Activated B cell treated with CpG ODN at 0.5 μM for 24 hours (primary cell): ENCODE measurements at regions not wholly inside any gene's neighbourhood (a gene's known extent, or its start where the extent isn't known, plus 50 kb on each side); places are given as distances from the start of the nearest gene placed in this dataset.

ENCODE experiments used
- ATAC-seq: fragments of 200-7000 bp; cut with Tn5 transposase; one replicate; pipeline ENCODE4 v1.10.0; 2021; ENCODE audit warnings: low read depth, mild to moderate bottlenecking, moderate library complexity
- CTCF ChIA-PET: fragments of 350-600 bp; sonication (Branson Sonifier 250); formaldehyde crosslinking; loops from one replicate; lab custom pipeline; 2021; ENCODE audit warnings: antibody characterized with exemption; lab: Charles Lee
- POLR2A ChIA-PET: fragments of 350-600 bp; sonication (Branson Sonifier 250); formaldehyde crosslinking; loops from one replicate; lab custom pipeline; 2021; ENCODE audit warnings: antibody characterized with exemption; lab: Charles Lee
- DNase-seq: peaks from one replicate; pipeline ENCODE4 v3.0.0; 2022
- H3K27ac Mint-ChIP-seq: one replicate; pipeline ENCODE4 v1.8.0; 2020; ENCODE audit warnings: mixed read lengths
- H3K27me3 Mint-ChIP-seq: one replicate; pipeline ENCODE4 v1.8.0; 2021; ENCODE audit warnings: mixed read lengths
- H3K36me3 Mint-ChIP-seq: one replicate; pipeline ENCODE4 v1.8.0; 2021; ENCODE audit warnings: low read depth, mixed read lengths
- H3K4me1 Mint-ChIP-seq: one replicate; pipeline ENCODE4 v1.8.0; 2021; ENCODE audit warnings: mixed read lengths
- H3K4me3 Mint-ChIP-seq: one replicate; pipeline ENCODE4 v1.8.0; 2020; ENCODE audit warnings: mild to moderate bottlenecking, mixed read lengths
- H3K9me3 Mint-ChIP-seq: one replicate; pipeline ENCODE4 v1.8.0; 2020; ENCODE audit warnings: mixed read lengths
- CTCF ChIP-seq: fragments of 200-600 bp; IDR thresholded peaks from one replicate; pipeline ENCODE4 v1.8.0; 2022; ENCODE audit warnings: antibody characterized with exemption, mild to moderate bottlenecking
- intact Hi-C: fragments of 100-400 bp; cut with micrococcal nuclease; formaldehyde crosslinking; loops from one replicate; pipeline ENCODE4 v1.15.1; 2024

GRCh38 chr13:107534548-107534947, 680.8 kb downstream of the LIG4 start:
- ChIA-PET POLR2A (no interaction called here), CTCF (no interaction called here)
- ATAC-seq (no peak), DNase-seq (no peak)
- Mint-ChIP-seq H3K4me3 (no peak overlapping the region), H3K4me1 (no peaks in the 10 kb centered on the region), H3K9me3 (peaks cover 2% of the 10 kb centered on the region), H3K27me3 (no peaks in the 10 kb centered on the region), H3K27ac (no peak overlapping the region), H3K36me3 (no peaks in the 10 kb centered on the region)
- TF ChIP-seq CTCF, result no peak
- intact Hi-C loops, result no loop called here

- Mint-ChIP-seq H3K9me3 (peaks cover 2% of the 10 kb centered on the region), H3K4me3 (no peak overlapping the region), H3K27ac (no peak overlapping the region), H3K4me1 (no peaks in the 10 kb centered on the region), H3K36me3 (no peaks in the 10 kb centered on the region), H3K27me3 (no peaks in the 10 kb centered on the region)
- POLR2A ChIA-PET, result no interaction called here
- CTCF ChIA-PET, result no interaction called here
- no peak for ATAC-seq
- no peak for DNase-seq
- no peak for TF ChIP-seq CTCF
- intact Hi-C loops, result no loop called here
Measured at GRCh38 chr13:107531816-107532215, 683.5 kb downstream of the LIG4 start.

- Mint-ChIP-seq H3K36me3 (no peaks in the 10 kb centered on the region), H3K4me3 (no peak overlapping the region), H3K27ac (no peak overlapping the region), H3K9me3 (peaks cover 2% of the 10 kb centered on the region), H3K4me1 (no peaks in the 10 kb centered on the region), H3K27me3 (no peaks in the 10 kb centered on the region)
- intact Hi-C loops, result no loop called here
- ChIA-PET POLR2A (no interaction called here), CTCF (no interaction called here)
- TF ChIP-seq CTCF, result no peak
- no peak for DNase-seq
- ATAC-seq, result no peak
Measured at GRCh38 chr13:107531180-107531579, 684.2 kb downstream of the LIG4 start.

GRCh38 chr13:107529035-107529434, 686.3 kb downstream of the LIG4 start:
- no peak for DNase-seq
- Mint-ChIP-seq H3K4me1 (no peaks in the 10 kb centered on the region), H3K4me3 (no peak overlapping the region), H3K9me3 (peaks cover 3% of the 10 kb centered on the region), H3K36me3 (no peaks in the 10 kb centered on the region), H3K27ac (no peak overlapping the region), H3K27me3 (no peaks in the 10 kb centered on the region)
- no peak for TF ChIP-seq CTCF
- intact Hi-C loops, result no loop called here
- no peak for ATAC-seq
- POLR2A ChIA-PET, result no interaction called here
- CTCF ChIA-PET, result no interaction called here

GRCh38 chr13:107518780-107519179, 696.6 kb downstream of the LIG4 start:
- no peaks in the 10 kb centered on the region for H3K27me3 Mint-ChIP-seq
- no peak for ATAC-seq
- no peak overlapping the region for H3K4me3 Mint-ChIP-seq
- CTCF ChIA-PET, result no interaction called here
- H3K36me3 Mint-ChIP-seq, result no peaks in the 10 kb centered on the region
- intact Hi-C loops, result no loop called here
- H3K27ac Mint-ChIP-seq, result no peak overlapping the region
- TF ChIP-seq CTCF, result no peak
- POLR2A ChIA-PET, result no interaction called here
- H3K4me1 Mint-ChIP-seq, result no peaks in the 10 kb centered on the region
- peaks cover 4% of the 10 kb centered on the region for H3K9me3 Mint-ChIP-seq
- DNase-seq, result no peak
